H1 (cell line): ENCODE measurements at regions not wholly inside any gene's neighbourhood (a gene's known extent, or its start where the extent isn't known, plus 50 kb on each side); places are given as distances from the start of the nearest gene placed in this dataset.

Experiments used
- ASH2L ChIP-seq: fragments of 200-600, 300-600 bp; sonication (generic); IDR thresholded peaks from one replicate; pipeline ENCODE4 v1.7.1; 2017; ENCODE audit warnings: low read length
- CHD1 ChIP-seq: IDR thresholded peaks from 2 replicates; pipeline ENCODE4 v1.6.1; 2012; ENCODE audit warnings: low read depth, low read length, improper control_type of control experiment
- CHD2 ChIP-seq: IDR thresholded peaks from 2 replicates; pipeline ENCODE4 v1.6.1; 2012; ENCODE audit warnings: low read length, improper control_type of control experiment
- CTBP2 ChIP-seq: IDR thresholded peaks from 2 replicates; pipeline ENCODE4 v1.7.0; 2011; ENCODE audit warnings: borderline replicate concordance, mild to moderate bottlenecking, moderate library complexity, mixed read lengths, low read length; ENCODE audit not compliant: insufficient read depth, insufficient read length
- GABPA ChIP-seq: IDR thresholded peaks from 2 replicates; pipeline ENCODE4 v1.6.1; 2011; ENCODE audit warnings: mild to moderate bottlenecking, low read length, moderate library complexity, borderline replicate concordance; ENCODE audit not compliant: insufficient read depth
- NRF1 ChIP-seq: IDR thresholded peaks from 2 replicates; pipeline ENCODE4 v1.6.1; 2011; ENCODE audit warnings: mild to moderate bottlenecking, low read depth, low read length, improper control_type of control experiment
- POU5F1 ChIP-seq: IDR thresholded peaks from 2 replicates; pipeline ENCODE4 v1.6.1; 2011; ENCODE audit warnings: low read depth, mild to moderate bottlenecking, low read length, moderate library complexity
- SAP30 ChIP-seq: fragments of 300-600 bp; sonication (generic); IDR thresholded peaks from 2 replicates; pipeline ENCODE4 v1.7.1; 2012; ENCODE audit warnings: low read length, moderate library complexity, mild to moderate bottlenecking, inconsistent platforms; ENCODE audit not compliant: insufficient read depth, insufficient replicate concordance

GRCh38 chr10:6915307-6915706 is 335.2 kb upstream of the PRKCQ start (continued):
- TF ChIP-seq NRF1 (no peak), ASH2L (no peak), POU5F1 (no peak), CTBP2 (no peak), CHD1 (no peak), CHD2 (no peak), SAP30 (no peak), GABPA (no peak)
- TF ChIP-seq, all 59 proteins: peak for 0
